LHCN-M2 (cell line): ENCODE measurements at regions not wholly inside any gene's neighbourhood (a gene's known extent, or its start where the extent isn't known, plus 50 kb on each side); places are given as distances from the start of the nearest gene placed in this dataset.

Source experiments
- DNase-seq: peaks from one replicate; pipeline ENCODE4 v3.0.0-alpha.2; 2012; ENCODE audit warnings: low read depth

DNA sequence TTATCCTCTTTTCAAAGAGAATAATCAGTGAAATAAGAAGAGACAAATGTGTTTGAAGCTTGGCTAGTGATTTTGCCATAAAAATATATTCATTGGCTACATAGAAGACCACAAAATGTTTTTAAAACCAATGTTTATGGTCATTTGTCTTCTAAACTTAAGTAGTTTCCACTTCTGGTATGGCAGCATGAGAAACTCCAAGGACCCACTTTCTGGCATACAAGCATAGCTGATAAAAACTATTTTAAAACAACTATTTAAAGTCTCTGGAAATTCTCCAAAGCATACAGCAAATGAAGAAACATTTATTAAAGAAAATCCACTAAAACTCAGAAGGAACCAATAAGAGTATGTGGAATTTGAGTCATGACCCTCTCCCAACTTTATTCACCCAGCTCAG is 89.2 kb upstream of the TOMM7 start:
- DNase-seq, result no peak

DNA sequence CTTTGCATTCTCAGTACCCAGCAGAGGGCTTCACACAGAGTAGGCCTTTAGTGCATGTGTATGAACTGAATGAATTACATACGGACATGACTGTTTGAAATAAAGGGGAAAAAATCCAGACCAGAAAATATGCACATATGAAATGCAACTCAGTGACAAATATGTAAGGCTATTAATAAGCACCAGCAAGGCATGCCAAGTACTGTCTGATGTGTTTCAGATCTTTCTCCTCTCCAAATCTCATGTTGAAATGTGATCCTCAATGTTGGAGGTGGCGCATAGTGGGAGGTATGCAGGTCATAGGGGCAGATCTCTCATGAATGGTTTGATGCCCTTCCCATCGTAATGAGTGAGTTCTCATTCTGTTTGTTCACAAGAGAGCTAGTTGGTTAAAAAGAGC is 87.3 kb upstream of the TOMM7 start:
- DNase-seq, result no peak

DNA sequence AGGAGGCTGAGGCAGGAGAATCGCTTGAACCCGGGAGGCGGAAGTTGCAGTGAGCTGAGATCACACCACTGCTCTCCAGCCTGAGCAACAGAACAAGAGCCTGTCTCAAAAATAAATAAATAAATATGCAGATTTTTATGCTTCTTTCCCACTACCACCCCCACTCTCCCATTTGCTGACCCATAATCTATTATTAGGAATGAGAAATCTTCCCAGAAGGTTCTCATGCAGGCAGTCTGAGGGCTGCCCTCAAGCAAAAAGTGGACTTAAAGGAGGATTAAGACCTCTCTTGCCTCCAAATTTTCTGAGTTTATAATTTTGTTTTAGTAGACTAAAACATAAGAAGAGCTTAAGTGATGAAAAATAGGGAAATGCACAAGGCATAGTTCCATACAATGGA is 85.2 kb upstream of the TOMM7 start:
- no peak for DNase-seq

DNA sequence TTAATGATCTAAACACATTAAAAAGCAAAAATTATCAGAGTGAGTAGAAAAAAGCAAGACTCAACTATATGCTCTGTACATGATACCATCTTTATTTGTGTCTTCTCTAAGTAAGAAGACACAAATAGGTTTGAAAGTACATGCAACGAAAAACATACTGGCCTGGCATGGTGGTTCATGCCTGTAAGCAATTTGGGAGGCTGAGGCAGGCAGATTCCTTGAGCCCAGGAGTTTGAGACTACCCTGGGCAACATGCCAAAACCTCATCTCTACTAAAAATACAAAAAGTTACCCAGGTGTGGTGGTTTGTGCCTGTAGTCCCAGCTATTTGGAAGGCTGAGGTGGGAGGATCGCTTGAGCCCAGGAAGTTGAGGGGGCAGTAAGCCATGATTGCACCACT is 78.1 kb upstream of the TOMM7 start:
- no peak for DNase-seq

DNA sequence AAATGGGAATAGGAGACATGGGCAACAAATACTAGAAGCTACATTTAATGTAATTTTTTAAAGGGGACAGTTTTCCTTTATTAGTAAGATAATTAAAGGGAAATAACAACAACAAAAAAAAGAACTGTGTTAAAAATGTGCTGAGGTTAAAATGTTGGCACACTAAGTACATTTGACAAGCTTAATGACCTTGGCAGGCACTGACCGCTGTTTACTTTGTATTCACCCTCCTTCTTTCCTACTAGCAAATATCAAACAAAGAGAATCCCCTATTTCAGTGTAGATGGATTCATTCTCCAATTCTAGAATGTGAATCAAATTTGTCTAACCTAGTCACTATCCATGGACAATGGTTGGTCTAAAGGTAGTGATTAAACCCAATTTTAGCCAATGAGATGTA is 77.5 kb upstream of the TOMM7 start:
- no peak for DNase-seq

DNA sequence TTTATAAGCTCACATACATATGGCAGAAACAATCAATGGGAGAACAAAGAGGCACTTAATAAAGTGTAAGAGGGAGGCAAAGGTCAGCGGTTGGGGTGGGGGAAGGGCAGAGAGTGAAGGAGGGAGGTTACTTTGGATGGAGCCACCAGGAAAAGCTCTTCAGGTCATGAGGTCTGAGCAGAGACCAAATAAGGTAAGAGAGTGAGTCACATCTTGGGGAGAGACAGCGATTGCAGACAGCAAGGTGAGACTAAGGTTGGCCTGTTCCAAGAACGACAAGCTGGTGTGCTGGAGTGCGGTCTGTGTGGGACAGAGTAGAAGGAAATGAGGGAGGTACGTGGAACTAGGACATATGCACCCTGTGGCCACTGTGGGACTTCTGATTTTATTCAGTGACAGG is 74.3 kb upstream of the TOMM7 start:
- no peak for DNase-seq

DNA sequence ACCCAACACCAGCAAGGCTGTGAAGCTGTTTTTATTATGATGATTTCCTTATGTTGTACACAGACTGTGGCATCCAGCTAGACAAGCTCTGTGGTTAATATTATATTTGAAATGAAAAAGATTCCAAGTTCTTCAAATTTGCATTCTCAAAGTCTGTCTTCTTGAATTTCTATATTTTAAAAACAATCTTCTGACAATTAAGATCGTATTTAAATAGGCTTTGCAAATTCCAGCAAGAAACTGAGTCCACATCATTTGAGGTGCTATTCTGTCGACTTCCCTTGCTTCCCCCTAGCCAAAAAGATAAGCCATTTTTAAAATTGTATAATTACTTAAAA is 73.1 kb upstream of the TOMM7 start:
- no peak for DNase-seq

DNA sequence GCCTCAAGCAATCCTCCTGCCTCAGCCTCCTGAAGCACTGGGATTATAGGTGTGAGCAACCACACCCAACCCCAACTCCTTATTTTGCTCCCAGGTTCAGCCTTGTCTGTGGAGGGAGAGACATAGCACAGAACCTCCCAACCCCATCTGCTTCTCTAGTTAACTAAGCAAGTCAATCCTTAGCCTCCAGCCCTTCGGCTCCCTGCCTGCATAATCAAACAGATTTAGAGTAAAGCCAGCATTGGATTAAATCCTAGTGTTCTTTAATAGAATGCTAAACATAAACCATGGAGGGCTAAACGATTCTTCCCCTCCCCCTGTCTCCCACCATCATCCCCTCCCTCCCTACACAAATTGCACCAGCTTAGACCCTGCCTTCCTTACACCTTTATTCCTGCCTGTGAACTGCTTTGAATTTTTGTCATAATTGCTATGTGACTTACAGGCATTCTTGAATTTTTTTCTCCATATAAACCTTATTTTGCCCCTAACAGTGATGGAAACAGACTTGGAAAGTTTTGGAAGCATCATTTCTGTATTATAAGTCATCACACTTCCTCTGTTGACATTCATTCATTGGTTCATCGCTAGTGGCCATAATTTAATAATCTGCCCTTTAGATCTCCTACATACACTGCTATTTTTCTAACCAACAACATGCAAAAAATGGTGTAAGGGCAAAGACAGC is 72.6 kb upstream of the TOMM7 start:
- no peak for DNase-seq

DNA sequence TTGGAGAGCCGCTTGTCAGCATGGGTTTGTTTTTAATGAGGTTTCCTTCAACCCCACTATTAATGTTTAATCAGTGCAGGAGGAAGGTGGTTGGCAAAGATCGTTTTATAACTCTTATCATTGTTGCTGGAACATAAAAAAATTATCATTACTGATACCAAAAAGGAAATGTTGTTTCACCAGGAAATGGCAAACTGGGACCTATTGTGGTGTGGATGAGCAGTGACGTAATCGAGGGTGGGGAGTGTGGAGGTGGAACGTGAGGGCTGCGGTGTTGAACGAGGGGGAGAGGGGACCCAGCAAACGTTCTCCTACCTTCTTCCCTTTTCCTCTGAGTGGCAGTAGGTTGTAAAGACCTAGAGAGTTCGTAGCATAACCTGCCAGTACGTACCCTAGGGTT is 71.9 kb upstream of the TOMM7 start:
- no peak for DNase-seq

DNA sequence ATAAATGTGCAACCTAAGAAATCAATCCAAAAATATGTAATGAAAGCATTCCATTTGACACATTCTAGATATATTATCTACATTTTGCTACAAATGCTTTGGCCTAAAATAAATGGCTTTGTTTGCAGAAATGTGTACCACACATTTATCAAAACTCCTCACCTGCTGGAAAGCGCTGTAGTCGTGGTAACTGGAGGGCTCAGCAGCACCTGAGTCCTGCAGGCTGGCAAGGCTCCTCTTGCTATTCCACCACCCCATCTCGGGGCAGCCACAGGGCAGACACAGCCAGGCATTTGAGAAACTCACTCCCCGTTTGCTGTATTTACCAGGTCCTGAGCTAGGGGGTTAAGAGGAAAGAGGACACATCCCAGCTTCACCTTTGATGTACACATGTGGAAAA is 68.1 kb upstream of the TOMM7 start:
- DNase-seq, result no peak

DNA sequence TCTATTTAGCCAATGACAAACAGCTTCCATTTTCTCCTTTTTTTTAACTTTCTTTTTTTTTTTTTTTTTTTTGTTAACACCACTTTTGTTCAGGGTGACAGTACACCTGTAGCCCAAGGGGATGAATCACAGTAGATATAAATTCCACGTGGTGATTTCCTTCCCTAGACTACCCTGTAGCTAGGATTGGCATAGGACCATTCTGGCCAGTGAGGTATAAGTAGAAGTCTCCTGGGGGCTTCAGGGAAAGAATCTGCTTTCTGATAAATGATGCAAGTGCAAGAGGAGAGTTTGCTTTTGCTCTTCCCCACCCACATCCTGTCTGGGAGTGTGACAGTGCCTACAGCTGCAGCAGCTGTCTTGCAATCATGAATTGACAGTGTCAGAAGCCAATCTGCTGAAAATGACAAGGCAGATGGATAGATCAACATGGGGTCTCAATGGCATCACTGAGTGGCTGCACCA is 63.2 kb upstream of the TOMM7 start:
- peak; percentile 86 for DNase-seq

DNA sequence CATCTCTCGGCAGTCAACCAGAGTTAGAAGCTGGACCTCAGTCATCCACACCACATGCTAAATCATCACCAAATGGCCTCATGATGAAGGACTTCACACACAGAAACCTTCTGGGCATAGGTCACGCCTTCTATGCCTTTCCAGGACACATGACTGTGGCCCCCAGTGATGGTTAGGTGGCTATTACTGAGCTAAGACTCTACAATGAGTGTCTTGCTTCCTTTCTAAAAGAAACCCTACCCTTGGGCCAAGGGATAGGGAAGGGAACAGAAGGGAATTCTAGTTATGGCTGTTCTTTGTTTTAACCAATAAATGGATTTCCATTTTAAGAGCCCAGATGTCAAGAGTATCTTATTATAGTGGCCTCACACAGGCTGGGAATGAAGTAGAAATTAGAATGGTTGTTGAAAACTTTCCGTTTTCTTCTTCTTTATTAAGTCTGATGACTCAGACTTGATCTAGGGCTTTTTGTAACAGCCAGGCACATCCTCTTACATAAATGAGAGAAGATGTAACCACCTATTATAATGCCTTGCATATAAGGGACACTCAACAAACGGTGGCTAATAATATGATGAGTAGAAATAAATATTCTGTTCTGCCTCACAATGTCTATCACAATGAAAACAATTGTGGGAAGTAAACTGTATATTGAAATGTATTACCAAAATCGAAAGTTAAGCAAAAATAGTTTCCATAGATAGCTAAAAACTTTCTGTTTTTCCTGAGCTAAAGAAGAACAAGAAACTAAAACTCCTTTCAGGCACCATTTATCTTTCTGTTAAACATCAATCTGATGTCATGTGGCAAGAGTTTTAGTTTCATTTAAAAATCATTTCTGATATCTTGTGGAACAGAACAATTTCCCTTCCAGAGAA is 62.5 kb upstream of the TOMM7 start:
- peak; percentile 31 for DNase-seq

DNA sequence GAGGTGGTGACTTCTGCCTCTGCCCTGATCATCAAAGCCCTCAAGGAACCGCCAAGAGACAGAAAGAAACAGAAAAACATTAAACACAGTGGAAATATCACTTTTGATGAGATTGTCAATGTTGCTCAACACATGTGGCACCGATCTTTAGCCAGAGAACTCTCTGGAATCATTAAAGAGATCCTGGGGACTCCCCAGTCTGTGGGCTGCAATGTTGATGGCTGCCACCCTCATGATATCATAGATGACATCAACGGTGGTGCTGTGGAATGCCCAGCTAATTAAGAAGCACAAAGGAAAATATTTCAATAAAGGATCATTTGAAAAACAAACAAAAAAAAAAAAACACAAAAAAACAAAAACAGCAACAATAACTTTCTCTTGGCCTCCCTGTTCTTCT is 59.5 kb upstream of the TOMM7 start:
- DNase-seq, result no peak

DNA sequence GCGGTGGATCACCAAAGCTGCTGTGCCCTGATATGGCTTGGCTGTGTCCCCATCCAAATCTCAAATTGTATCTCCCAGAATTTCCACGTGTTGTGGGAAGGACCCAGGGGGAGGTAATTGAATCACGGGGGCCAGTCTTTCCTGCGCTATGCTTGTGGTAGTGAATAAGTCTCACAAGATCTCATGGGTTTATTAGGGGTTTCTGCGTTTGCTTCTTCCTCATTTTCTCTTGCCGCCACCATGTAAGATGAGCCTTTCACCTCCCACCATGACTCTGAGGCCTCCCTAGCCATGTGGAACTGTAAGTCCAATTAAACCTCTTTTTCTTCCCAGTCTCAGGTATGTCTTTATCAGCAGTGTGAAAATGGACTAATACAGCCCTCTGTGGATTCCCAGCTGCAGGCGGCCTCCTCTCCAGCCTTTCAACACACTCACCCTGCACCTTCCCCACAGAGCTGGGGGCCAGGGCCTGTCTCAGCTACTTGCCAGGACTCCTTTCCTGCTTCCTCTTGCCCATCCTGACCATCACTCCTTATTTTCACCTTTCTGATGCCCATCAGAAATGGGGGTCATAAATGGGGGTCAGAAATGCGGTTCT is 57.2 kb upstream of the TOMM7 start:
- no peak for DNase-seq

DNA sequence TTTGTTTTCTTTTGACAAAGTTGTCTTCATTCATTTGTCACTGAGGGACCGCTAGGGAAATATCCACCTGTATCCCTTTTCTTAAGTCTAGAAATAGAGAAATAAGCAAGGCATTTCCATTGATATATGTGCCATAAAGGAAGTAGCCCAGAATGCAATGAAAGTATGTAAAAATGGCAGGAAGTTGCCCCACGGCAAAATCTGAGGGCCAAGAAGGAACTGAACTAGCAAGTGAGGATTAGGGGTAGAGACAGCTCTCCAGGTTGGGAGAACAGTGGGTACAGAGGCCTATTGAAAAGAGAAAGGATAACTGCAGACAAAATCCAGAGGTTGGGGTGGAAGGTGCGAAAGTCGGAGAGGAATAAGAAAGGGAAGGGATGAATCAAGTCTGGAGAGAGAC is 56.6 kb upstream of the TOMM7 start:
- no peak for DNase-seq

DNA sequence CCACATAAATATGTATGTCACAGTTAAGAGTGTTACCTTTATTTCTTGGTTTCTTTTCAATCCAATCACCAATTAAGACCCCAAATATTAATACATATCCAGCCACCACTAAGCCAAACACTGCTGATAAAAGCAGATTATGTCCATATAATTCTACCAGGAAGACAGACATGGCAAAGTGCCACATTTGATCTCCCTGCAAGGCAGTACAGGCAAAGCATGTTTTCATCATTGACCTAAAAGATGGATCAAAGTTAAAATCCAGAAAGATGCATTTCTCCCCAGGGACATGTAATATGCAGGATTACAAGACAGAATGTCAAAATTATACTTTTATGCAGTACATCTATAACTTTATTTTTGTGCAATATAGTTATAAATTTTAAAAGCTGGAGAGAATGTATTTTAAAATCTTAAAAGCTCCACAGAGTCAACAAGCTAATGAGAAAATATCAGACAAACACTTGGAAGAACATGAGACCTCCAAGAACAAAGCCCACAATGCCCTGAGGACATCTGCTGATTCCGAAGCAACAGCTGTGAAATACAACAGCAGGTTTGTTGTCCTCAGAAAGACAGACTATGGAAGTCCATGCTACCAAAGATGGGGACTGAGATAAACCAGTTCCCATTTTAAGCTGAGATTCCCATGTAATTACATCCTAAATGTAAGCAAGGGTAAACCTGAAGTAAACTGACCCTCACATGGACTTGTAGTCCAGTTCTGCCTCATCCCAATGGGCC is 54.5 kb upstream of the TOMM7 start:
- peak; percentile 69 for DNase-seq

DNA sequence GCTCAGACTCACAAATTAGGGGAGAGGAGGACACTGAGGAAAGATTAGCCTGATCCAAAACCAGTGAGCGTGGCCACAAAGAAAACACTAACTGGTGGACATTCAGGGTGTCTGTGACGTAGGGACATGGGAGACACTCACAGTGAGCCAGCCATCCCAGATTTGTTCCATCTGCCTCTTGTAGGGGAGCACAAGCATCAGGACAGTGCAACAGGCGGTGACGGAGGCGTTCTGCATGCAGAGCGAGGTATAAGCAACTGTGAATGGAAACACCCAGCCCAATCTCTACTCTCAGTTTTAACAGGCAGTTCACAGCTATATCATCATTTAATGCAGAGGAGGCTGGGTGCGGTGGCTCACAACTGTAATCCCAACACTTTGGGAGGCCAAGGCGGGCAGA is 52.8 kb upstream of the TOMM7 start:
- no peak for DNase-seq

DNA sequence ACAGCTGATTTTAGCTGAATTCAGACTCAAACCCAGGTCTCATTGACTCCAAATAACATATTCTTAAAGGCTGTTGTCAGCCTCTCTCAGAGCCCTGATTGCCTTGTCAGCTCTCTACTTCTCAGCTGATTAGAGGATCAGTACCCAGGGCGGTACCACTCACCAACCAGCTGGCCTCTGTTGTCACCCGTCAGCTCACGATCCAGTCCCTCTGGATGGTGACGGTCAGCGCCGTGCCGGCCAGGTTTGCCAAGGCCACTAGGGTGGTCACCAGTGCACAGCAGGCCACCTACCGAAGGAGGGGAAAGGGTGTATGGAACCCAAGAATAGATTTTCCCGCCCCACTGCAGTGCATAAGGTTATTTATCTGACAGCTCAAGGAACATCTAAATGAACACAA is 52.3 kb upstream of the TOMM7 start:
- DNase-seq, result no peak
